Fibroblast of pulmonary artery (primary cell): ENCODE measurements at regions not wholly inside any gene's neighbourhood (a gene's known extent, or its start where the extent isn't known, plus 50 kb on each side); places are given as distances from the start of the nearest gene placed in this dataset.

ENCODE experiments used
- DNase-seq: peaks from one replicate; pipeline ENCODE4 v3.0.0-alpha.2; 2010; ENCODE audit warnings: low read depth
- H3K4me3 ChIP-seq: replicated peaks from 2 replicates; pipeline ENCODE4 v1.5.1; 2011; ENCODE audit warnings: low read depth, mild to moderate bottlenecking, control low read depth, low read length, moderate library complexity
- CTCF ChIP-seq: IDR thresholded peaks from 2 replicates; pipeline ENCODE4 v1.5.1; 2011; ENCODE audit warnings: mild to moderate bottlenecking, control low read depth, low read length, inconsistent platforms; ENCODE audit errors: missing control alignments

DNA sequence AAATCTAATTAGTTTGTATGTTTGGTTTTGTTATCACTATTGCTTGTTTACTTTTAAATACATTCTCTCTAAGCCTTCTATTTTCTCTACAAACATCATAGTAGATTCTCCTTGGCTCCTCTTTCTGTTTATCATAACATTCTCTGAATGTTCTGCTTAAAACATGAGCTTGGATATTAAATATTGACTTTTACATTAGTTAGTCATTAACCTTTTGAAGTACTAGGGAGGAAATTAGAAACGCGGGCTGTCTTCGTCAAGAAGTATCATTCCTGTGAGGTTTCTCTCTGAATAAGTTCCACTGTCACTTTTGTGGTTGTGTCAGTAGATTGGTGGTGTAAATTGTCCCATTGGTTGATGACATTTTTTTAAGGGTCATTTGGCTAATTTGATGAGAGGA is 821.5 kb downstream of the EFNA5 start:
- no peak for DNase-seq
- TF ChIP-seq CTCF: no peak
- no peak overlapping the region for H3K4me3 ChIP-seq

- DNase-seq: peak; percentile 33
- H3K4me3 ChIP-seq: no peak overlapping the region
- peak; percentile 28 for TF ChIP-seq CTCF
Observed at GRCh38 chr5:106843812-106844416, 826.8 kb downstream of the EFNA5 start.

DNA sequence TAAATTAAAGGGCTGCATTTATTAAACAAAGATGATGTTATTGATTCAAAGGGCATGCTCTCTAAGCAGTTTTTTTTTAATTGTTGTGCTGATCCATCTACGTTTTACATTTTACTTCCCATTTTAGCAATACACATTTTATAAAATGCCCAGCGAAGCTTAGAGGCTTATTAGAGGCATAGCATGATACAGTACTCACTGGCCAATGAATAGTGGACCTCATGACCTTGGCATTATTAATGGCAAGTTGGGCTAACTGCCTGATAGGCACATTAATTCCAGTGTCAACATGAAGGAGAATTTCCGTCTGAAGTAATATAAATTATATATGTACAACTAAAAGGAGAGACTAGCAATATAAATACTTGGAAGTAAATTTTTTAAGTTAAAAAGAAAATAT is 837.2 kb downstream of the EFNA5 start:
- no peak overlapping the region for H3K4me3 ChIP-seq
- no peak for TF ChIP-seq CTCF
- no peak for DNase-seq

- no peak overlapping the region for H3K4me3 ChIP-seq
- TF ChIP-seq CTCF: no peak
- peak; percentile 2 for DNase-seq
Observed at GRCh38 chr5:106827061-106827460, 843.7 kb downstream of the EFNA5 start.

- H3K4me3 ChIP-seq: no peak overlapping the region
- DNase-seq: peak; percentile 3
- no peak for TF ChIP-seq CTCF
Observed at GRCh38 chr5:106825374-106825773, 845.4 kb downstream of the EFNA5 start.

- no peak for DNase-seq
- no peak overlapping the region for H3K4me3 ChIP-seq
- TF ChIP-seq CTCF: no peak
Observed at GRCh38 chr5:106822851-106823250, 847.9 kb downstream of the EFNA5 start.

DNA sequence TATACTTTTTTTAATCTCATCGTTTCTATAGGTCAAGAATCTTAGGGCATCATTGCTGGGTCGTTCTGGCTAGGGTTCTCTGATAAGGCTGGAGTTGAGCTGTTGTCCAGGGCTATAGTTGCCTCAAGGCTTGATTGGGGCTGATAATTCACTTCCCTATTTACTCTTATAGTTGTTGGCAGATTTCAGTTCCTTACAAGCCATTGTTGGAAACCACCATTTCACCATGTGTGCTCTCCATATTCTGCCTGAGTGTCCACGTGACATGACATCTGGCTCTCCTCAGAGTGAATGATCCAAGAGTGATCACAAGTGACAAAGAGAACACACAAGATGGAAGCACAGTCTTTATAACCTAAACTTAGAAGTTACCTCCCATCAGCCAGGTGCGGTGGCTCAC is 852.2 kb downstream of the EFNA5 start:
- DNase-seq: no peak
- no peak overlapping the region for H3K4me3 ChIP-seq
- no peak for TF ChIP-seq CTCF
